ENCODE measurements at regions not wholly inside any gene's neighbourhood (a gene's known extent, or its start where the extent isn't known, plus 50 kb on each side); places are given as distances from the start of the nearest gene placed in this dataset.
"Not testable (repeated sequence)": the region's sequence is repeated elsewhere in the genome, so short reads cannot be mapped to it uniquely, and the experiment has no call there.

DNA sequence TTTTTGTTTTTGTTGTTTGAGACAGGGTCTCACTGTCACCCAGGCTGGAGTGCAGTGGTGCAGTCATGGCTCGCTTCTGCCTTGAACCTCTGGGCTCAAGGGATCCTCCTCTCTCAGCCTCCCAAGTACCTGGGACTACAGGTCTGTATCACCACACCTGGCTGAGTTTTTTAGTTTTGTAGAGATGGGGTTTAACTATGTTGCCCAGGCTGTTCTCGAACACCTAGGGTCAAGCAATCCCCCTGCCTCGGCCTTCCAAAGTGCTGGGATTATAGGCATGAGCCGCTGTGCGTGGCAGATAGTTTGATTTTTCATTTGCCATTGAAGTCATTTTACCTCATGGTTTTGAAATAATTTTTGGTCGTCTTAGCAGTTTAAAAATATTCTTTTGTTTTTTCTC lies 94.3 kb upstream of the EIF5 start:
- H3K27me3 Mint-ChIP-seq, result no peaks in the 10 kb centered on the region
- TF ChIP-seq, protein P1, sequence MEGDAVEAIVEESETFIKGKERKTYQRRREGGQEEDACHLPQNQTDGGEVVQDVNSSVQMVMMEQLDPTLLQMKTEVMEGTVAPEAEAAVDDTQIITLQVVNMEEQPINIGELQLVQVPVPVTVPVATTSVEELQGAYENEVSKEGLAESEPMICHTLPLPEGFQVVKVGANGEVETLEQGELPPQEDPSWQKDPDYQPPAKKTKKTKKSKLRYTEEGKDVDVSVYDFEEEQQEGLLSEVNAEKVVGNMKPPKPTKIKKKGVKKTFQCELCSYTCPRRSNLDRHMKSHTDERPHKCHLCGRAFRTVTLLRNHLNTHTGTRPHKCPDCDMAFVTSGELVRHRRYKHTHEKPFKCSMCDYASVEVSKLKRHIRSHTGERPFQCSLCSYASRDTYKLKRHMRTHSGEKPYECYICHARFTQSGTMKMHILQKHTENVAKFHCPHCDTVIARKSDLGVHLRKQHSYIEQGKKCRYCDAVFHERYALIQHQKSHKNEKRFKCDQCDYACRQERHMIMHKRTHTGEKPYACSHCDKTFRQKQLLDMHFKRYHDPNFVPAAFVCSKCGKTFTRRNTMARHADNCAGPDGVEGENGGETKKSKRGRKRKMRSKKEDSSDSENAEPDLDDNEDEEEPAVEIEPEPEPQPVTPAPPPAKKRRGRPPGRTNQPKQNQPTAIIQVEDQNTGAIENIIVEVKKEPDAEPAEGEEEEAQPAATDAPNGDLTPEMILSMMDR (conservative IDR thresholded peaks at IDR 0.05), result no peak
- no peak overlapping the region for H3K4me3 Mint-ChIP-seq
- H3K36me3 Mint-ChIP-seq, result peaks cover 4% of the 10 kb centered on the region
- no peak overlapping the region for H3K27ac Mint-ChIP-seq
- H3K4me1 Mint-ChIP-seq (ENCODE audit: unreplicated experiment), result peaks cover 20% of the 10 kb centered on the region
- H3K9me3 Mint-ChIP-seq, result peaks cover 17% of the 10 kb centered on the region
- DNase-seq (ENCODE audit: extremely low spot score, unreplicated experiment), result no peak

DNA sequence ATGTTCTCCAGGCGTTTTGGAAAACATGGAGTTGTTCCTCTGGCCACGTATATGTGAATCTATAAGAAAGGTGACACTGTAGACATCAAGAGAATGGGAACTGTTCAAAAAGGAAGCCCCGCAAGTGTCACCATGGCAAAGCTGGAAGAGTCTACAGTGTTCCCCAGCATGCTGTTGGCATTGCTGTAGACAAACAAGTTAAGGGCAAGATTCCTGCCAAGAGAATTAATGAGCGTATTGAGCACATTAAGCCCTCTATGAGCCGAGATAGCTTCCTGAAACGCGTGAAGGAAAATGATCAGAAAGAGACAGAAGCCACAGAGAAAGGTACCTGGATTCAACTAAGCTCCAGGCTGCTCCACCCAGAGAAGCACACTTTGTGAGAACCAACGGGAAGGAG lies 92.5 kb upstream of the EIF5 start:
- peaks cover 7% of the 10 kb centered on the region for H3K36me3 Mint-ChIP-seq
- TF ChIP-seq, protein P1 (conservative IDR thresholded peaks at IDR 0.05), result no peak
- H3K9me3 Mint-ChIP-seq, result peaks cover 17% of the 10 kb centered on the region
- no peaks in the 10 kb centered on the region for H3K27me3 Mint-ChIP-seq
- H3K27ac Mint-ChIP-seq, result no peak overlapping the region
- no peak for DNase-seq (ENCODE audit: extremely low spot score, unreplicated experiment)
- peaks cover 14% of the 10 kb centered on the region for H3K4me1 Mint-ChIP-seq (ENCODE audit: unreplicated experiment)
- no peak overlapping the region for H3K4me3 Mint-ChIP-seq

DNA sequence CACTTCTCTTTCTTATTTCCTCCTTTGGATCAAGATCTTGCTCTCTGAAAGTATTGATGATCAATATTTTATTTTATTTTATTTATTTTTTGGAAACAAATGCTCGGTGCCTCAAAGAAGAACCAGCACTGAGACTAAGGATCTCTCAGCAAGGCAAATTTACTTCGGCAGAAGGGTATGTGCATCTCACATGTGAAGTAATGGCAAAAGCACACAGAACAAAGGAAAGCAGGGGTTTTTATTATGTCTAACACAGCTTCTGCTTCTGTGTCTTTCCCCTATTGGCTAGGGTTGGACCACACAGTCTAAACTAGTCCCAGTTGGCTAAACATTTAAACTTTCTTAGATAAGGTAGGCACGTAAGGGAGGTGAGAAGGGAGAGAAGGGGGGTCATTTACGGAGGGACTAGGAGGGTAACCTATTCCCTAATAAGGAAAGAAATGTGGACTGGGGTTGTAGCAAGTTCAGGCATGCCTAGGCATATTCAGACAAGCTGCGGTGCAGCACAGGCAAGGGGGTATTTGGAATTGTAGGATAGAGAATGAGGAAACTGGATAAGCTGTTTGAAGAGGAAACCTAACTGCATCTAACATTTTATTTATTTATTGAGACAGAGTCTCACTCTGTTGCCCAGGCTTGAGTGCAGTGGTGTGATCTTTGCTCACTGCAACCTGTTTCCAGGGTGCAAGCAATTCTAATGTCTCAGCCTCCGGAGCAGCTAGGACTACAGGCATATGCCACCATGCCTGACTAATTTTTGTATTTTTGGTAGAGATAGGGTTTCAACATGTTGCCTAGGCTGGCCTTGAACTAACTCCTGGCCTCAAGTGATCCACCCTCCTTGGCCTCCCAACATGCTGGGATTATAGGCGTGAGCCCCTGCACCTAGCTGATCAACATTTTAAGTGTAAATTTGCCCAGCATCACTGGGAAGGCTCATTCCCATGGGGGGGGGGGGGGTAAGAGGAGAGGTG lies 90.0 kb upstream of the EIF5 start:
- no peak for DNase-seq (ENCODE audit: extremely low spot score, unreplicated experiment)
- H3K9me3 Mint-ChIP-seq, result peaks cover 11% of the 10 kb centered on the region

DNA sequence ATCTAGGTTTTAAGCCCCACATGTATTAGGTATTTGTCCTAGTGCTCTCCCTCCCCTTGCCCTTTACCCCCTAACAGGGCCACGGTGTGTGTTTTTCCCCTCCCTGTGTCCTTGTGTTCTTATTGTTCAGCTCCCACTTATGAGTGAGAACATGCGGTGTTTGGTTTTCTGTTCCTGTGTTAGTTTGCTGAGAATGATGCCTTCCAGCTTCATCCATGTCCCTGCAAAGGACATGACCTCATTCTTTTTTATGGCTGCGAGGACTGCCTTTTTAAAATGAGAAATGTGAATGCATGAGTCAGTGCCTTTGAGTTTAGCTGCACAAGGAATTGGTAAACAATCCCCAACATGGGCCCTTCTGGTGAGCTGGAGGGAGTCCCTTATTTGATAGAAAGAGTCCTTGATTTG lies 88.4 kb upstream of the EIF5 start:
- H3K4me1 Mint-ChIP-seq (ENCODE audit: unreplicated experiment), result peaks cover 20% of the 10 kb centered on the region
- not testable (repeated sequence) for H3K27me3 Mint-ChIP-seq; H3K9me3 Mint-ChIP-seq; DNase-seq (ENCODE audit: extremely low spot score, unreplicated experiment); H3K36me3 Mint-ChIP-seq
- peak overlapping the region; percentile 41 for H3K4me3 Mint-ChIP-seq
- H3K27ac Mint-ChIP-seq, result peak overlapping the region; percentile 79

More for the DNA sequence above, 90.0 kb upstream of the EIF5 start:
- Mint-ChIP-seq H3K27ac (peak overlapping the region; percentile 61), H3K4me1 (ENCODE audit: unreplicated experiment) (peaks cover 14% of the 10 kb centered on the region), H3K27me3 (no peaks in the 10 kb centered on the region), H3K36me3 (peaks cover 7% of the 10 kb centered on the region), H3K4me3 (no peak overlapping the region)
- TF ChIP-seq, protein P1 (conservative IDR thresholded peaks at IDR 0.05), result no peak

DNA sequence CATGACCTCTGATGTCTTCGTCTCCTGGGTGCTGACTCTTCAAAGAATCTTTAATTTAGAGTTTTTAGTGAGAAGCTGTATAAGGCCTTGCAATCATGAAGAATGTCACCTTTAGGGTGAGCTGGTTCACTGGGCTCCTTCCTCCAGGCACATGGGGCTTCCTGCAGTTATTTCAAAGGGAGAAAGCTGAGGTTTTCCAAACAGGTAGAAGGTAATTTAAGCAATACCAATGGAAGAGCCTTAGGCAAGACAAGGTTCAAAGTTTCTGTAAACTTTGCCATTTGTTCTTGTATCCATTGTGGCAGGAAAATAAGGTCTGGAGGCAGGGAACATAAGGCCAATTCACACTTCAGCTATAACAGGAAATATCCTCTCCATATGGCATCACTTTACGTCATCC lies 88.0 kb upstream of the EIF5 start:
- no peak for DNase-seq (ENCODE audit: extremely low spot score, unreplicated experiment)
- Mint-ChIP-seq H3K27me3 (no peaks in the 10 kb centered on the region), H3K36me3 (peaks cover 7% of the 10 kb centered on the region), H3K4me1 (ENCODE audit: unreplicated experiment) (peaks cover 22% of the 10 kb centered on the region), H3K27ac (peak overlapping the region; percentile 43), H3K9me3 (peaks cover 5% of the 10 kb centered on the region), H3K4me3 (no peak overlapping the region)
- TF ChIP-seq, protein P1 (conservative IDR thresholded peaks at IDR 0.05), result no peak

DNA sequence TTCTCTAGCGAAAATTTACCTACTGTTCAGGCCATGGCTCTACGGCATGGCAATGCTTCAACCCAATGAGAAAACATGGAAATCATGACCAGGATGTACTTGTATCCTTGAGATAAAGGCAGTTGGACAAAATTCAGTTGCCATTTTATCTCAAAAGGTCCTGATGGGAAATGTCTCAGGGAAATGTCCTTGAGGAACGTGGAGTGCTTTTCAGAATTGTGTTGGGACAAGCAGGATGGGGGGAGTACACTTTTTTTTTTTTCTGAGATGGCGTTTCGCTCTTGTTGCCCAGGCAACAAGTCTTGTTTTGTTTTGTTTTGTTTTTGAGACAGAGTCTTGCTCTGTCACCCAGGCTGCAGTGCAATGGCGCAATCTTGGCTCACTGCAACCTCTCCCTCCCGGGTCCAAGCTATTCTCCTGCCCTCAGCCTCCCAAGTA lies 86.8 kb upstream of the EIF5 start:
- no peak overlapping the region for H3K4me3 Mint-ChIP-seq
- H3K9me3 Mint-ChIP-seq, result no peaks in the 10 kb centered on the region
- H3K36me3 Mint-ChIP-seq, result peaks cover 7% of the 10 kb centered on the region
- no peak overlapping the region for H3K27ac Mint-ChIP-seq
- H3K27me3 Mint-ChIP-seq, result no peaks in the 10 kb centered on the region
- peaks cover 22% of the 10 kb centered on the region for H3K4me1 Mint-ChIP-seq (ENCODE audit: unreplicated experiment)
- TF ChIP-seq, protein P1 (conservative IDR thresholded peaks at IDR 0.05), result no peak
- DNase-seq (ENCODE audit: extremely low spot score, unreplicated experiment), result no peak

Data from type B pancreatic cell (in vitro differentiated cells).